ENCODE measurements at regions not wholly inside any gene's neighbourhood (a gene's known extent, or its start where the extent isn't known, plus 50 kb on each side); places are given as distances from the start of the nearest gene placed in this dataset.

DNA sequence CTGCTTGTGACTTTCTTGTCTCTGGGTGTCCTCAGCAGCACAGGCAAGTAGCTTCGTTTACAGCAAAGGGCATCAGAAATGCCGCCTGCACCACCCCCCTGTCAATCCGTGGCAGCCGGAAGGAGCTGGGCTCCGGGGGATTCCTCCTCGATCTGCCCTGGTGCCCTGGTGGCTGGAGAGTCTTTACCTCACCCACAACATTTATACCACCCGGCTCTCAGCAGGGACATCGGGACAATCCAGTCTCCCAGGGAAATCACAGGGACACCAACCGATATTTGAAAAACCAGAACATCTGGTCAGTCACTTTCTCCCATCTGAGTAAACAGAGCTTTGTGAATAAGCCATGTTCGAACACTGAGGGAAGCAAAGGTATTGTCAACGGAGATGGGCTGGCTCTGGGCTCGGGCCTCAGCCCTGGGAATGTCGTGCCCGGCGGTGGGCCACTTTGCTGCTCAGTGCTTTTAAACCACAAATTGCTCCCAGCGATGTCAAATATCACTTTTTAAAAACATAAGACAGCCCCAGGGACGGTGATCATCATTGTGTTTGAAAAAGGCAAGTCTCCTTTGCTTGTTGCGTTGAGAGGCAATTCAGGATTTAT lies 210.0 kb upstream of the SALL3 start:
- TF ChIP-seq YY1 (IDR thresholded peaks at IDR 0.05; ENCODE audit: insufficient read depth, insufficient read length) (no peak), ZNF274 (IDR thresholded peaks at IDR 0.05; ENCODE audit: low read depth, low read length) (no peak)
